ENCODE measurements at regions not wholly inside any gene's neighbourhood (a gene's known extent, or its start where the extent isn't known, plus 50 kb on each side); places are given as distances from the start of the nearest gene placed in this dataset.

DNA sequence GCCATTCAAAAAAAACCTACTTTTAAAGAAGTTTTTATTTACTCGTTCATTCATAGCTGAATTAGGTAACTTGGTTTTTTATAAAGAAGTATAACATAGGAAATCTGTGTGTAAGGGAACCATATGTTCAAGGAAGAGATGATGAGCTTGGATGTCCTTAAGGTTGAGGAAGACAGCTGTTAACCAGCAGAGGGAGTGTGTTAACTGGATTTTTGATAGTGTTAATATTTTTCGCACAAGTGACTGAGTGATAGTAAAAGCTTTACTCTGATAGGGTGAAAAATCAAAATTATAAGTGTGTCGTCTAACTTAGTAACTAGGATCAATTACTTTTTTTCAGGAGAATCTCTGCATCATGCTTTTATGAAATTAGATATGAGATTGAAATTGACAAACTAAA lies 134.7 kb downstream of the ARL5B start:
- TF ChIP-seq, protein P1, sequence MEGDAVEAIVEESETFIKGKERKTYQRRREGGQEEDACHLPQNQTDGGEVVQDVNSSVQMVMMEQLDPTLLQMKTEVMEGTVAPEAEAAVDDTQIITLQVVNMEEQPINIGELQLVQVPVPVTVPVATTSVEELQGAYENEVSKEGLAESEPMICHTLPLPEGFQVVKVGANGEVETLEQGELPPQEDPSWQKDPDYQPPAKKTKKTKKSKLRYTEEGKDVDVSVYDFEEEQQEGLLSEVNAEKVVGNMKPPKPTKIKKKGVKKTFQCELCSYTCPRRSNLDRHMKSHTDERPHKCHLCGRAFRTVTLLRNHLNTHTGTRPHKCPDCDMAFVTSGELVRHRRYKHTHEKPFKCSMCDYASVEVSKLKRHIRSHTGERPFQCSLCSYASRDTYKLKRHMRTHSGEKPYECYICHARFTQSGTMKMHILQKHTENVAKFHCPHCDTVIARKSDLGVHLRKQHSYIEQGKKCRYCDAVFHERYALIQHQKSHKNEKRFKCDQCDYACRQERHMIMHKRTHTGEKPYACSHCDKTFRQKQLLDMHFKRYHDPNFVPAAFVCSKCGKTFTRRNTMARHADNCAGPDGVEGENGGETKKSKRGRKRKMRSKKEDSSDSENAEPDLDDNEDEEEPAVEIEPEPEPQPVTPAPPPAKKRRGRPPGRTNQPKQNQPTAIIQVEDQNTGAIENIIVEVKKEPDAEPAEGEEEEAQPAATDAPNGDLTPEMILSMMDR (IDR thresholded peaks at IDR 0.05; ENCODE audit: extremely low read depth in 1 of 2, insufficient read depth in 1 of 2, low read depth in 1 of 2, low read length in 2 of 2) = no peak
- no peak for TF ChIP-seq POLR2A (IDR thresholded peaks at IDR 0.05; ENCODE audit: low read depth, low read length)
- TF ChIP-seq MYC (IDR thresholded peaks at IDR 0.05; ENCODE audit: low read depth, low read length) = no peak
- no peak for TF ChIP-seq POLR2AphosphoS5 (IDR thresholded peaks at IDR 0.05; ENCODE audit: insufficient read depth, low read depth, low read length)
